Jurkat, Clone E6-1 (cell line): ENCODE measurements at regions not wholly inside any gene's neighbourhood (a gene's known extent, or its start where the extent isn't known, plus 50 kb on each side); places are given as distances from the start of the nearest gene placed in this dataset.

ENCODE experiments used
- DNase-seq: peaks from one replicate; pipeline ENCODE4 v3.0.0-alpha.2; 2011; ENCODE audit warnings: low read depth, low spot score
- H3K4me3 ChIP-seq: 2 replicates; pipeline ENCODE4 v1.5.1; 2011; ENCODE audit warnings: mild to moderate bottlenecking, low read length, control low read depth, moderate library complexity

GRCh38 chr18:75115514-75115913, 93.4 kb downstream of the PTGR3 start:
- DNase-seq = no peak
- H3K4me3 ChIP-seq = no peak overlapping the region
